HEK293 (cell line): ENCODE measurements at regions not wholly inside any gene's neighbourhood (a gene's known extent, or its start where the extent isn't known, plus 50 kb on each side); places are given as distances from the start of the nearest gene placed in this dataset.

Source experiments
- CTCF ChIP-seq: fragments of 450-650 bp; formaldehyde crosslinking; IDR thresholded peaks from 2 replicates; pipeline ENCODE4 v1.5.1; 2016; ENCODE audit warnings: missing biosample characterization, missing genetic modification characterization
- MZF1 ChIP-seq: fragments of 450-650 bp; formaldehyde crosslinking; IDR thresholded peaks from 2 replicates; pipeline ENCODE4 v1.5.1; 2017; ENCODE audit warnings: missing biosample characterization, missing genetic modification characterization, borderline replicate concordance
- REST ChIP-seq: fragments of 450-650 bp; formaldehyde crosslinking; IDR thresholded peaks from 2 replicates; pipeline ENCODE4 v1.5.1; 2016; ENCODE audit warnings: missing biosample characterization, missing genetic modification characterization
- TCF7L2 ChIP-seq: IDR thresholded peaks from 2 replicates; pipeline ENCODE4 v1.6.1; 2011; ENCODE audit warnings: low read depth, mild to moderate bottlenecking, inconsistent platforms, low read length, moderate library complexity, borderline replicate concordance
- ZBTB1 ChIP-seq: fragments of 450-650 bp; formaldehyde crosslinking; IDR thresholded peaks from 2 replicates; pipeline ENCODE4 v1.5.1; 2016; ENCODE audit warnings: missing biosample characterization, missing genetic modification characterization
- ZBTB11 ChIP-seq: fragments of 450-650 bp; formaldehyde crosslinking; conservative IDR thresholded peaks from 2 replicates; pipeline ENCODE4 v1.5.1; 2016; ENCODE audit warnings: low read depth, missing biosample characterization, missing genetic modification characterization
- ZBTB7A ChIP-seq: fragments of 450-650 bp; formaldehyde crosslinking; IDR thresholded peaks from 2 replicates; pipeline ENCODE4 v1.5.1; 2016; ENCODE audit warnings: low read depth, missing biosample characterization, missing genetic modification characterization
- ZNF10 ChIP-seq: fragments of 450-650 bp; formaldehyde crosslinking; IDR thresholded peaks from 2 replicates; pipeline ENCODE4 v1.5.1; 2017; ENCODE audit warnings: missing biosample characterization, missing genetic modification characterization
- ZNF423 ChIP-seq: fragments of 450-650 bp; formaldehyde crosslinking; IDR thresholded peaks from 2 replicates; pipeline ENCODE4 v1.5.1; 2016; ENCODE audit warnings: missing biosample characterization, missing genetic modification characterization
- ZNF670 ChIP-seq: fragments of 450-650 bp; formaldehyde crosslinking; IDR thresholded peaks from 2 replicates; pipeline ENCODE4 v1.5.1; 2016; ENCODE audit warnings: missing biosample characterization, missing genetic modification characterization, low read depth
- ZNF701 ChIP-seq: fragments of 450-650 bp; formaldehyde crosslinking; IDR thresholded peaks from 2 replicates; pipeline ENCODE4 v1.5.1; 2016; ENCODE audit warnings: missing biosample characterization, missing genetic modification characterization
- ZNF707 ChIP-seq: fragments of 450-650 bp; formaldehyde crosslinking; IDR thresholded peaks from 2 replicates; pipeline ENCODE4 v1.5.1; 2016; ENCODE audit warnings: missing biosample characterization, missing genetic modification characterization

DNA sequence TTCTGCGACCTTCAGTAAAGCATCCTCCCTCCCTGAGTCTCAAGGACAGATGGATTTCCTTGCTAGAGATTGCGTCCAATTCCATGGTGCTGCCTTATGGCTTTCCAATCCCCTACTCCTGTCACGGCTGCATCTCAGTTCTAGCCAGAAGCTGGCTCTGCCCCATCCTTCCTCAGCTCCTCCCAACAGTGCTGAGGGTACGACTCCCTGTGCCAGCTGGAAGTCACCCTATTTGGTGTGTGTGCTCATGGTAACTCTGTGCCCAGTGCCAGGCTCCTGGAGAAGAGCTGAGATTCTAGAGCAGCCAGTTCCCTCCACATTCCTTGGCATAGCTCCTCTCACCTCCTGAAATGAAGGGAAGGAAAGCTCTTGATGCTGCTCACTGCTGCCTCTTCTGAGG is 185.0 kb upstream of the PODXL start:
- TF ChIP-seq ZNF701: no peak
- no peak for TF ChIP-seq CTCF (tag by site-specific recombination)
- TF ChIP-seq REST: no peak
- no peak for TF ChIP-seq ZBTB7A (tag by site-specific recombination)
- no peak for TF ChIP-seq ZNF10 (tag by site-specific recombination)
- no peak for TF ChIP-seq ZBTB11
- TF ChIP-seq TCF7L2: no peak
- no peak for TF ChIP-seq MZF1 (tag by site-specific recombination)
- no peak for TF ChIP-seq ZNF707 (tag by site-specific recombination)
- TF ChIP-seq ZNF423 (tag by site-specific recombination): no peak
- no peak for TF ChIP-seq ZNF670
- TF ChIP-seq ZBTB1 (tag by site-specific recombination): no peak
